Astrocyte (in vitro differentiated cells and primary cell): ENCODE measurements at regions not wholly inside any gene's neighbourhood (a gene's known extent, or its start where the extent isn't known, plus 50 kb on each side); places are given as distances from the start of the nearest gene placed in this dataset.
"Not testable (repeated sequence)": the region's sequence is repeated elsewhere in the genome, so short reads cannot be mapped to it uniquely, and the experiment has no call there.

Experiments used
- DNase-seq: peaks from one replicate; pipeline ENCODE4 v3.0.0-alpha.2; 2010; ENCODE audit warnings: low read depth
- FAIRE-seq: peaks from 2 replicates; lab custom pipeline; 2011; peaks lifted over from hg19 to GRCh38; lab: Jason Lieb, UNC
- H2AFZ ChIP-seq: 2 replicates; pipeline ENCODE4 v1.6.0; 2012; ENCODE audit warnings: low read depth, low read length, inconsistent platforms
- H3K27ac ChIP-seq: 2 replicates; pipeline ENCODE4 v1.5.1; 2011; ENCODE audit warnings: low read depth, low read length, inconsistent platforms
- H3K27me3 ChIP-seq: 2 replicates; pipeline ENCODE4 v1.6.0; 2011; ENCODE audit warnings: low read length, inconsistent platforms; ENCODE audit not compliant: insufficient read depth
- H3K36me3 ChIP-seq: 2 replicates; pipeline ENCODE4 v1.5.1; 2011; ENCODE audit warnings: low read length, inconsistent platforms; ENCODE audit not compliant: insufficient read depth
- H3K4me1 ChIP-seq: 2 replicates; pipeline ENCODE4 v1.5.1; 2011; ENCODE audit warnings: low read length, inconsistent platforms; ENCODE audit not compliant: insufficient read depth
- H3K4me2 ChIP-seq: 2 replicates; pipeline ENCODE4 v1.6.0; 2012; ENCODE audit warnings: low read length, inconsistent platforms
- H3K4me3 ChIP-seq: 2 replicates; pipeline ENCODE4 v1.5.1; 2011; ENCODE audit warnings: low read depth, mild to moderate bottlenecking, low read length, inconsistent platforms; ENCODE audit not compliant: insufficient read depth
- H3K79me2 ChIP-seq: 2 replicates; pipeline ENCODE4 v1.6.0; 2012; ENCODE audit warnings: mild to moderate bottlenecking, low read length, inconsistent platforms; ENCODE audit not compliant: insufficient read depth
- H3K9ac ChIP-seq: 2 replicates; pipeline ENCODE4 v1.6.0; 2012; ENCODE audit warnings: mild to moderate bottlenecking, low read length, inconsistent platforms
- H3K9me3 ChIP-seq: 2 replicates; pipeline ENCODE4 v1.5.1; 2012; ENCODE audit warnings: low read depth, mild to moderate bottlenecking, low read length, inconsistent platforms; ENCODE audit not compliant: insufficient read depth
- H4K20me1 ChIP-seq: 2 replicates; pipeline ENCODE4 v1.6.0; 2012; ENCODE audit warnings: low read length, inconsistent platforms; ENCODE audit not compliant: insufficient read depth
- H3K27ac Mint-ChIP-seq: one replicate; pipeline ENCODE4 v1.8.0; 2021; ENCODE audit warnings: mild to moderate bottlenecking, mixed read lengths; ENCODE audit not compliant: unreplicated experiment
- H3K27me3 Mint-ChIP-seq: one replicate; pipeline ENCODE4 v1.8.0; 2021; ENCODE audit warnings: low read depth, mixed read lengths; ENCODE audit not compliant: unreplicated experiment
- H3K36me3 Mint-ChIP-seq: one replicate; pipeline ENCODE4 v1.8.0; 2021; ENCODE audit warnings: low read depth, mixed read lengths; ENCODE audit not compliant: unreplicated experiment
- H3K4me1 Mint-ChIP-seq: one replicate; pipeline ENCODE4 v1.8.0; 2021; ENCODE audit warnings: low read depth, mixed read lengths; ENCODE audit not compliant: unreplicated experiment
- H3K4me3 Mint-ChIP-seq: one replicate; pipeline ENCODE4 v1.8.0; 2021; ENCODE audit warnings: mild to moderate bottlenecking, moderate library complexity, mixed read lengths; ENCODE audit not compliant: unreplicated experiment
- H3K9me3 Mint-ChIP-seq: one replicate; pipeline ENCODE4 v1.8.0; 2021; ENCODE audit warnings: mild to moderate bottlenecking, mixed read lengths; ENCODE audit not compliant: unreplicated experiment
- EZH2 ChIP-seq: IDR thresholded peaks from 2 replicates; pipeline ENCODE4 v1.6.1; 2012; ENCODE audit warnings: mild to moderate bottlenecking, low read length, inconsistent platforms; ENCODE audit not compliant: insufficient read depth
- TF ChIP-seq, protein P1 (sequence below): IDR thresholded peaks from 2 replicates; pipeline ENCODE4 v1.5.1; 2011; ENCODE audit warnings: low read depth, mild to moderate bottlenecking, inconsistent platforms, low read length, moderate library complexity; ENCODE audit not compliant: insufficient read depth

DNA sequence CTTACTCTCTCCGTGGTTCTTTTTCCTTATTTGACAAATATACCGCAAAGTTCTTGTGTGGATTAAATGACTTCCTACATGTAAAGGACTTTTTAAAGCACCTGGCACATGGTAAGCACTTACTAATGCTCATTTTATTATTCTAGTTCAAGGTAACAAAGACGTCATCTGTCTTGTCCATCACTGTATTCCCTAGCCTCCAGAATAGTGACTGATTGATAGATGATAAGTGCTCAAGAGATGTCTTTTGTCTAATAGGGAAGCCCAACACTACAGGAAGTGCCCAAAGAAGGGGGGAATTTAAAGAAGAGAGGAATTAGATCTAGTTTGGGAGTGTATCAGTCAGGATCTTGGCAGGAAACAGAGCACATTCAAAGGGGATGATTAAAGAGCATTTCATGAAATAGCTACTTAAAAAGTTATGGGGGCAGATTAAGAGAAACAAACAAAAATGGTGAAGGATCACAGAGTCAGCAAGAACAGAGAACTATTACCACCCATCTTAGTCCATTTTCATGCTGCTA, 151.9 kb downstream of the GXYLT1 start:
- Histone ChIP-seq H3K36me3 (no peaks in the 10 kb centered on the region), H3K4me2 (no peak overlapping the region), H2AFZ (no peak overlapping the region), H3K27me3 (no peaks in the 10 kb centered on the region), H3K79me2 (no peaks in the 10 kb centered on the region), H3K4me1 (no peaks in the 10 kb centered on the region), H3K27ac (no peak overlapping the region), H3K9me3 (no peaks in the 10 kb centered on the region), H3K9ac (no peak overlapping the region), H3K4me3 (no peak overlapping the region), H4K20me1 (no peaks in the 10 kb centered on the region)
- no peaks in the 10 kb centered on the region for H3K36me3 Mint-ChIP-seq
- TF ChIP-seq EZH2: no peak
- TF ChIP-seq, protein P1, sequence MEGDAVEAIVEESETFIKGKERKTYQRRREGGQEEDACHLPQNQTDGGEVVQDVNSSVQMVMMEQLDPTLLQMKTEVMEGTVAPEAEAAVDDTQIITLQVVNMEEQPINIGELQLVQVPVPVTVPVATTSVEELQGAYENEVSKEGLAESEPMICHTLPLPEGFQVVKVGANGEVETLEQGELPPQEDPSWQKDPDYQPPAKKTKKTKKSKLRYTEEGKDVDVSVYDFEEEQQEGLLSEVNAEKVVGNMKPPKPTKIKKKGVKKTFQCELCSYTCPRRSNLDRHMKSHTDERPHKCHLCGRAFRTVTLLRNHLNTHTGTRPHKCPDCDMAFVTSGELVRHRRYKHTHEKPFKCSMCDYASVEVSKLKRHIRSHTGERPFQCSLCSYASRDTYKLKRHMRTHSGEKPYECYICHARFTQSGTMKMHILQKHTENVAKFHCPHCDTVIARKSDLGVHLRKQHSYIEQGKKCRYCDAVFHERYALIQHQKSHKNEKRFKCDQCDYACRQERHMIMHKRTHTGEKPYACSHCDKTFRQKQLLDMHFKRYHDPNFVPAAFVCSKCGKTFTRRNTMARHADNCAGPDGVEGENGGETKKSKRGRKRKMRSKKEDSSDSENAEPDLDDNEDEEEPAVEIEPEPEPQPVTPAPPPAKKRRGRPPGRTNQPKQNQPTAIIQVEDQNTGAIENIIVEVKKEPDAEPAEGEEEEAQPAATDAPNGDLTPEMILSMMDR: no peak
- DNase-seq (no peak), FAIRE-seq (no peak)
- peaks cover 1% of the 10 kb centered on the region for H3K4me1 Mint-ChIP-seq
- no peaks in the 10 kb centered on the region for H3K27me3 Mint-ChIP-seq
- H3K4me3 Mint-ChIP-seq: no peak overlapping the region
- no peak overlapping the region for H3K27ac Mint-ChIP-seq
- peaks cover 3% of the 10 kb centered on the region for H3K9me3 Mint-ChIP-seq

GRCh38 chr12:41992022-41992421, 152.7 kb downstream of the GXYLT1 start:
- no peak for FAIRE-seq
- Mint-ChIP-seq H3K9me3 (peaks cover 3% of the 10 kb centered on the region), H3K27me3 (no peaks in the 10 kb centered on the region), H3K4me1 (peaks cover 1% of the 10 kb centered on the region), H3K27ac (no peak overlapping the region), H3K36me3 (no peaks in the 10 kb centered on the region), H3K4me3 (no peak overlapping the region)
- no peaks in the 10 kb centered on the region for H3K9me3 ChIP-seq
- TF ChIP-seq, protein P1: no peak
- no peak for TF ChIP-seq EZH2
- H2AFZ ChIP-seq: no peak overlapping the region
- no peaks in the 10 kb centered on the region for H4K20me1 ChIP-seq
- H3K36me3 ChIP-seq: no peaks in the 10 kb centered on the region
- no peaks in the 10 kb centered on the region for H3K27me3 ChIP-seq
- no peak overlapping the region for H3K9ac ChIP-seq
- H3K79me2 ChIP-seq: no peaks in the 10 kb centered on the region
- no peak for DNase-seq
- no peak overlapping the region for H3K27ac ChIP-seq
- H3K4me2 ChIP-seq: no peak overlapping the region
- H3K4me1 ChIP-seq: no peaks in the 10 kb centered on the region
- no peak overlapping the region for H3K4me3 ChIP-seq

DNA sequence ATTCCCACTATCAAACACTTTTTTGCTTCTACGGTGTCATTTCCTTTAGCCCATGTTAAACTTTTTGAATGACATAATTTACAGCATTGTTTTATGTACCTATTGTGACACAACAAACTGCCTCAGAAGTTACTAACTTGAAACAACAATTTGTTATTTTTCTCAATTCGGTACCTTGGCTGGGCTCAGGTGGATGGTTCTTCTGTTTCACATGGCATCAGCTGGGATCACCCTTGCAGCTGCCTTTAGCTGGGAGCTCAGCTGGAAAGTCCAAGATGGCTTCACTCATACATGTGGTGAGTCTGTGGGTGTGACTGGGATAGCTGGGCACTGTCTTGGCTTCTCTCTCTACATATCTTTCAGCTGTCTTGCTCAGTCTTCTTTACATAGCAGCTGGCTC, 156.0 kb downstream of the GXYLT1 start:
- Histone ChIP-seq H3K4me2 (no peak overlapping the region), H3K27me3 (no peaks in the 10 kb centered on the region), H3K9me3 (no peaks in the 10 kb centered on the region), H3K4me3 (no peak overlapping the region), H3K9ac (no peak overlapping the region), H3K79me2 (no peaks in the 10 kb centered on the region), H3K4me1 (no peaks in the 10 kb centered on the region), H2AFZ (no peak overlapping the region), H3K36me3 (no peaks in the 10 kb centered on the region), H4K20me1 (no peaks in the 10 kb centered on the region), H3K27ac (no peak overlapping the region)
- no peak overlapping the region for H3K27ac Mint-ChIP-seq
- DNase-seq (no peak), FAIRE-seq (no peak)
- peaks cover 5% of the 10 kb centered on the region for H3K9me3 Mint-ChIP-seq
- H3K4me1 Mint-ChIP-seq: peaks cover 2% of the 10 kb centered on the region
- no peaks in the 10 kb centered on the region for H3K36me3 Mint-ChIP-seq
- H3K27me3 Mint-ChIP-seq: no peaks in the 10 kb centered on the region
- TF ChIP-seq, protein P1: no peak
- no peak for TF ChIP-seq EZH2
- H3K4me3 Mint-ChIP-seq: no peak overlapping the region

DNA sequence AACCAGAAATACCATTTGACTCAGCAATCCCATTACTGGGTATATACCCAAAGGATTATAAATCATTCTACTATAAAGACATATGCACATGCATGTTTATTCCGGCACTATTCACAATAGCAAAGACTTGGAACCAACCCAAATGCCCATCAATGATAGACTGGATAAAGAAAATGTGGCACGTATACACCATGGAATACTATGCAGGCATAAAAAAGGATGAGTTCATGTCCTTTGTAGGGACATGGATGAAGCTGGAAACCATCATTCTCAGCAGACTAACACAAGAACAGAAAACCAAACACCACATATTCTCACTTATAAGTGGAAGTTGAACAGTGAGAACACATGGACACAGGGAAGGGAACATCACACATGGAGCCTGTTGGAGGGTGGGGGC, 158.2 kb downstream of the GXYLT1 start:
- not testable (repeated sequence) for H3K79me2 ChIP-seq, H3K4me1 Mint-ChIP-seq, H3K4me3 ChIP-seq, H3K9me3 ChIP-seq, H3K27ac Mint-ChIP-seq, H2AFZ ChIP-seq, H4K20me1 ChIP-seq, H3K36me3 ChIP-seq, H3K27me3 Mint-ChIP-seq, H3K4me2 ChIP-seq, H3K36me3 Mint-ChIP-seq, H3K9ac ChIP-seq, H3K9me3 Mint-ChIP-seq, H3K27me3 ChIP-seq, H3K4me1 ChIP-seq, H3K4me3 Mint-ChIP-seq, DNase-seq, H3K27ac ChIP-seq, FAIRE-seq
